OCI-LY1 (cell line): ENCODE measurements at regions not wholly inside any gene's neighbourhood (a gene's known extent, or its start where the extent isn't known, plus 50 kb on each side); places are given as distances from the start of the nearest gene placed in this dataset.

Experiments used
- CTCF ChIP-seq: fragments of 200-600 bp; sonication (generic), shearing (Covaris generic); IDR thresholded peaks from 2 replicates; pipeline ENCODE4 v1.5.1; 2017; ENCODE audit warnings: mild to moderate bottlenecking, antibody characterized with exemption, low read length, moderate library complexity, mixed read lengths
- EZH2 ChIP-seq: fragments of 200-600 bp; sonication (generic), shearing (Covaris generic); IDR thresholded peaks from 2 replicates; pipeline ENCODE4 v1.8.0; 2017; ENCODE audit warnings: borderline replicate concordance, mixed run types, mild to moderate bottlenecking, antibody characterized with exemption, low read length, moderate library complexity, mixed read lengths

DNA sequence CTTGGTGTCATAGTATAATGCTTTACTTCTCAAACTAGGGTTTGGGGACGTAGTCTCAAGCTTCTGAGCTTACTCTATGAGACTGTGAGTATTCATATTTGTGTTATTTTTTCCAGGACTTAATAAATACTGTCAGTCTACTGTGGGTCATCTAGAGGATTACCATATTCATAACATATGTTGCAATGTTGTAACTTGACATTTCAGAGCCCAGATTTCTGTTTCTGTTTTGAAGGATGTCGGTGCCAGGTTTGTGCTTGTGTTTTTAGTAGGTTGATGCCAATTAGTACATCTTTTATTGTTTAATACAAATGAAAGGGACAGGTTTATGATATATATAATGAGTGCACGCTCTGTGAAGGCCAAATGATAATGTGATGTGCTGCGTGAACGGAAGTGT is 69.6 kb downstream of the SPANXN4 start:
- TF ChIP-seq EZH2 (no peak), CTCF (no peak)
